DND-41 (cell line): ENCODE measurements at regions not wholly inside any gene's neighbourhood (a gene's known extent, or its start where the extent isn't known, plus 50 kb on each side); places are given as distances from the start of the nearest gene placed in this dataset.

Experiments
- CTCF ChIP-seq: IDR thresholded peaks from 2 replicates; pipeline ENCODE4 v1.5.1; 2012; ENCODE audit warnings: borderline replicate concordance, low read length, moderate library complexity, mild to moderate bottlenecking; ENCODE audit not compliant: poor library complexity, severe bottlenecking; ENCODE audit errors: extremely low read depth
- EZH2 ChIP-seq: IDR thresholded peaks from 3 replicates; pipeline ENCODE4 v1.6.1; 2012; ENCODE audit warnings: borderline replicate concordance, low read depth, mild to moderate bottlenecking, moderate library complexity, low read length, inconsistent platforms; ENCODE audit not compliant: severe bottlenecking

- TF ChIP-seq CTCF (no peak), EZH2 (no peak)
These were observed 352.2 kb upstream of the MAGEB16 start for GRCh38 chrX:35445912-35446311.
